ENCODE measurements at regions not wholly inside any gene's neighbourhood (a gene's known extent, or its start where the extent isn't known, plus 50 kb on each side); places are given as distances from the start of the nearest gene placed in this dataset.
A peak's percentile ranks its signal among the peaks of the same experiment; 100 is the strongest.
"Not testable (repeated sequence)": the region's sequence is repeated elsewhere in the genome, so short reads cannot be mapped to it uniquely, and the experiment has no call there.

GRCh38 chr12:66733321-66733720, 54.4 kb upstream of the GRIP1 start:
- DNase-seq, result no peak

- DNase-seq, result no peak
These were observed 55.0 kb upstream of the GRIP1 start for GRCh38 chr12:66733839-66734238.

- no peak for DNase-seq
These were observed 56.4 kb upstream of the GRIP1 start for GRCh38 chr12:66735275-66735674.

DNA sequence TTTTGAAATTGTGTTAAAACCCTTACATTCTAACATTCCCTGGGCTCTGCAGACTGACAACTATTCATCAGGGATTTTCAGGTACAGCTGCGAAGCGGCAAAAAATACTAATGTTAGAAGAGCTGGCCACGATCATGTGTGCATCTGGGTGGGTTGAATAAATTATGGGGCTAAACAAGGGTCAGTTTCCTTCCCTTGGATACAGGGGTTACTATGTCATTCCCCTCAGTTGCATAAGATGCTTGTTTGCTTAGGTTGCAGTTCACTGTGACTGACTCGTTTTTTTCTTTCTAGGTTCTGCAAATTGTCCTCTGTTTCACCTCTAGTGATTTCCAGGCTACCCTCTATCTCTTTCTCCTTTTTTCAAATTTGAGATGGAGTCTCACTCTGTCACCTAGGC, 58.1 kb upstream of the GRIP1 start:
- DNase-seq, result no peak

DNA sequence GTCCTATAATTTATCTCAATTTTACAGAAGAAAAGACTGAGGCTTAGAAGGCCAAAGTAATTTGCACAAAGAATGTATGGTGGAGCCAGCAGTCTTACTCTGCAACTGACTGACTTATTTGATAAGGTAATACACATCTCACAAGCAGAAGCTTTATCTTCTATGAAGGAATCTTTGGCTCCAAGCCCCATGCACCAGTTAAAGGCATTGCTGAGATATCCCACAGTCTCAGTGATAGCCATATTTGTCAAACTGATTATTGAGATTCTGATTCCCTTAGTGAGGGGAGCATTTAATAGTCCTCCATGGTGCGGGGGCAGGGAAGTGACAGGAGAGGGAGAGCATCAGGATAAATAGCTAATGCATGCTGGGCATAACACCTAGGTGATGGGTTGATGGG, 60.4 kb upstream of the GRIP1 start:
- DNase-seq, result no peak

- peak; percentile 2 for DNase-seq
These were observed 61.2 kb upstream of the GRIP1 start for GRCh38 chr12:66739940-66740651.

DNA sequence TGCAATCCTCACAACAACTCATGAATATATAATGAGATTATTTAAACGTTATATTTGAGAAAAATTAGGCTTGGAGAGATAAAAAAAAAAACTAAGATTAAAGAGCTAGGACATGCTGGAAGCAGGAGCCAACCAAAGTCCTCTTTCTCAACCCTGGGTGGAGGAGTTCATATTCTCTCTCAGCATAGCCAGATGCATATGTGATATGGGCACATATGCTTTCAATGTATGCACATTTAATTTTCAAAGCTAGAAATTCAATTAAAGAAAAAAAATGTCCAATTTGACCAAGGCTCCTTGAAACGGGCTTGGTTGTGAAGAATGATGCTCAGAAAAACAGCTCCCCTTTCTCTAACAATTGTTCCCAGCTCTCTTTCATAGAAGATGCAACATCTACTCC, 61.9 kb upstream of the GRIP1 start:
- DNase-seq, result no peak

DNA sequence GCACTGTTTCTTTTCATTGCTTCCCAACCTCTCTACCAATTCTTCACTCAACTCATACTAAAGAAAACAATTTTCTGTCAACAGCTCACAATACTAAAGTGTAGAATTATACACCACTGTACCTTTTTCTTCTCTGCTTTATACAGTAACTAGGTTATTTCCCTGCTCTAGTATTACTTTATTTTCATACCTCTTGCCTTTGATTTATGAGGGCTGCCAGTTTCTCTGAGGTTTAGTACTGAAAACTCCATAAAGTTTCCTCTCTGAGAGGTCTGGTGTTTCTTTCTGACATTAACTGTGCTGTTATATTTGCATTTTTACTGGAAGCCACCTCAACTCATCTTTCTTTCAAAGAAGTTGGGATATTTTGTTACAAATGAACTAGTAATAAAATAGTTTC, 63.0 kb upstream of the GRIP1 start:
- DNase-seq, result no peak

DNA sequence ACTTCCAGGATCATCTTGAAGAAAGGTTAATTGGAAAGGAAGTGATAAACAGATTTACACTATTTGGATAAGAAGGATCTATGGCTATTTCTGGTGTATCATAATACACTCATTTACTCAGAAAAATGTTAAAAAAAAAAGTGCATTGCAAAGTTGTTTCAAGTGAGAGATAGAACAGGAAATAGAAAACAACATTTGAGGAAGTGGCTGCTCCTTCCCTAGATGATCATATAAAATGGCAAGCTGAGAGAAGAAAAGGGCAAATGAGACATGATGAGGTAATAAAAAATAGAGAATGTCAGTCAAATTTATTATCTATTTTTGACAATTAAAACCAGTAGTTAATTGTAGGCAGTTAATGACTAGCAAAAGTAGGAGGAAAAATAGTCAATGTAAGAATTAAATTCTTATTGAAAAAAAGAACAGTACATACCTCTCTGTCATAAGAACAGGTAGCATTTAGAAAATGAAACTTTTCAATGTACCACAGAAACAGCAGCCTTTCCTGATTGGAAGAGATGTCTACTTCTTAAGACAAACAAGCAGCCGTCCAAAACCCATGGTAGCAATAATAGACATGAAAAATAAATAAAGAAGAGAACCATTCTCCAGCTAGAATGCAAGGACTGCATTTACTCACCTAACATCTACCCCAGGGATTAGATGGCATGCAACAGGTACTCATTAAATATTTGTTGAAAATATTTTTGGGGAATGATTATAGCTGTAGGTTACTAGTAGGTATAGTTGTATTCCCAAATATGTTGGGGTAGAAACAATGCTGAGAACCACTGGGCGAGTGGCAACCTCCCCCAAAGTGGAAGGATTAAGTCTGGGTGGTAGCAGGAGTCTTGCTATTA, 63.9 kb upstream of the GRIP1 start:
- no peak for DNase-seq

- DNase-seq, result no peak
These were observed 65.6 kb upstream of the GRIP1 start for GRCh38 chr12:66744461-66744860.

GRCh38 chr12:66744956-66745383, 66.1 kb upstream of the GRIP1 start:
- no peak for DNase-seq

DNA sequence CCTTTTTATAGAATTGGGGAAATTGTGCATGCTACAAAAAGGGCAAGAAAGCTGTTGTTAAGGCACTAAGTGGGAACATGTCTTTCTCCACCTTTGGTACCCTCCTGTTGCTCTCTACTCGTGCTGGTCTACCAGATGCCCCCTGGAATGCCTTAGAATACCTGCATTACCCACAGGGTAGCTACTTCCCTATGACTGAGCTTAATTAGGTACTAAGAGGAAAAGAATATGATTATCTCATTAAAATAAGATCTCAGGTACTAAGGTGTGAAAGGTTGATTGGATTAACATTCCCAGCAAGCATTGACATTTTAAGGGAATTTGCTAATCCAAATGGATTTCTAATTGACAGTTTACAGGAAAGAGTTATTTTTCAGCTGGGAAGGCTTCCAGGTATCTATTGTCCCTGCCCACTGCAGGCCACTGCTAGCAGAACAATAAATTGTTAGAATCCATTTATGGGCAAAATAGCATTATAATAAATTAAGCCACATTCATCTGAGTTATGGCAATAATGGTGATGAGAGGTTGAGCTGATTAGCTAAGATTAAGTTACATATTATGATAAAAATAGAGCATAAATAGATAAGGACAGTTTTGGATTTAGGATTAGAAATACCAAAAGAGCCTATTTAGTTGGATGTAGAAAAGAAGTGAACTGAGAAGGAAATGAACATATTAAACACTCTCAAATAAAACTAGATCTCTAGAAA, 67.8 kb upstream of the GRIP1 start:
- no peak for DNase-seq

GRCh38 chr12:66751432-66752113, 72.7 kb upstream of the GRIP1 start:
- no peak for DNase-seq

GRCh38 chr12:66753810-66754209, 74.9 kb upstream of the GRIP1 start:
- DNase-seq, result no peak

DNA sequence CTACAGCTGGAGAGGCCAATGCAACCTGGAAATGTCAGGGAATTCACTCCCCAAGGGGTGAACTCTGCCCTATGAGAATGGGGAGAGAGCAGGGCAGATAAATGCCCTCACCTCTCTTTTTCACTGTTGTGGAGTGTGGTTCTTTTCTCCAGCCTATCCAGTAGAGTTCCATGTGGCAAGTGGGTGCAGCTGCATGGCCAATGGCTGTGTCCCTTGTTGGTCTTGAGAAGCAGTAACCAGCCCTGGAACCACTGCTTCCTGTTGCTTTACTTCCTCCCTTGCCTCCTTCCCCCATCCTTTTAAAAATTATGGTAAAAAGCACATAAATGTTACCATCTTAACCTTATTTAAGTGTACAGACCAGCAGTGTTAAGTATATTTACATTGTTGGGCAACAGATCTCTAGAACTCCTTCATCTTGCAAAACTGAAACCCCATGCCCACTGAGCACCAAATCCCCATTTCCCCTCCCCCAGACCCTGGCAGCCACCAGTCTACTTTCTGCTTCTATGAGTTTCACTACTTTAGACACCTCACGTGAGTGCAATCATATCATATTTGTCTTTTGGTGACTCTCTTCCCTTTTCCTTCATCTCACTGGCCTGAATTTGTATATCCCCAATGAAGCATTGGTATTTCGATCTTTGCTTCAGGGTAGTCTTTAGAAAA, 77.0 kb upstream of the GRIP1 start:
- DNase-seq, result no peak

- no peak for DNase-seq
These were observed 77.8 kb upstream of the GRIP1 start for GRCh38 chr12:66756631-66757030.

GRCh38 chr12:66760122-66760521, 81.2 kb upstream of the GRIP1 start:
- DNase-seq, result not testable (repeated sequence)

- no peak for DNase-seq
These were observed 84.6 kb upstream of the GRIP1 start for GRCh38 chr12:66763467-66763866.

GRCh38 chr12:66765204-66765603, 86.3 kb upstream of the GRIP1 start:
- no peak for DNase-seq

- no peak for DNase-seq
These were observed 88.7 kb upstream of the GRIP1 start for GRCh38 chr12:66767536-66767935.

DNA sequence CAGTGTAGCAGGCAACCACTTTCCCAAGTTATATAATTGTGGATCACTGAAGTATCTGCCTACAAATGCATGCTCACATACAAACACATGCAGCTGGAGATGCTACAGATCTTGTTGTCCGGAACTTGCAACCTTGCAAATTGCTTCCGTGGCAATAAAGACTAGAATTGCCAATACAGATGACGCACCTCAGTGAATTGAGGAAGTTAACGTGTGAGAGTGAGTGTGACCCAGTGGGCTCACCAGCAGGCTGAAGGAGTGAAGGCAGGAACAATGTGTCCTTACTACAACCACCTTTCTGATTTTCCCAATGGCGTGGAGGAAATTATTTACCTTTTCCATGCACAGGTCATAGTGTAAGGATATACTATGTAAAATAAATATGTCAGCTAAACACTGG, 89.4 kb upstream of the GRIP1 start:
- no peak for DNase-seq

DNA sequence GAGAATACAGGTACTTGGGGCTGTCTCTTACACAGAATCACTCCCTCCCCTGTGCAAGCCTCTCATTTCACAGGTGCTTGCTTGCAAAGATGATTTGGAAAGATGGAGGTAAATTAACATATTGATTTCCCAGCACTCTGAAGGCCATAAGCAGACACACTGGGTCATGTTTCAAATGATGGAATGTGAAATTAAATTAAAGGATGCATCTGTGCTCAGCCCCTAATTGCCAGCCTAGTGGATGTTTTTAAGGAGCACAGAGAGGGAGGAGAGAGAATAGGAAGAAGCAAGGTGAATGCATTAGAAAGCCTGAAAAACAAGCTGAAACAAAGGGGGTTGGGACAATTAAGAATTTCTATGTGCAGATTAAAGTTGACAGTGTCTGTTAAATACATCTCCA, 96.1 kb upstream of the GRIP1 start:
- no peak for DNase-seq
